ENCODE measurements at regions not wholly inside any gene's neighbourhood (a gene's known extent, or its start where the extent isn't known, plus 50 kb on each side); places are given as distances from the start of the nearest gene placed in this dataset.

- H3K4me1 ChIP-seq = no peaks in the 10 kb centered on the region
- no peak overlapping the region for H3K27ac ChIP-seq
- H3K27me3 ChIP-seq = no peaks in the 10 kb centered on the region
- TF ChIP-seq CTCF (IDR thresholded peaks at IDR 0.05) = no peak
- no peak for TF ChIP-seq POLR2AphosphoS5 (IDR thresholded peaks at IDR 0.05)
- no peak for TF ChIP-seq EP300 (IDR thresholded peaks at IDR 0.05)
- no peak for TF ChIP-seq POLR2A (IDR thresholded peaks at IDR 0.05)
- H3K4me3 ChIP-seq = no peak overlapping the region
- no peaks in the 10 kb centered on the region for H3K36me3 ChIP-seq
- intact Hi-C loops (cut with DNase I; ENCODE audit: low total_unique reads) = no loop called here
- H3K9me3 ChIP-seq = no peaks in the 10 kb centered on the region
- DNase-seq = no peak
- WGBS, 5 donors = 41 to 58% (median 47%) methylated on average over 2 of the region's 2 CpGs
These were observed 51.2 kb upstream of the CCDC60 start for GRCh38 chr12:119283310-119283709.

All from stomach (tissue), 8 donors.